Breast epithelium (tissue), 4 donors: ENCODE measurements at regions not wholly inside any gene's neighbourhood (a gene's known extent, or its start where the extent isn't known, plus 50 kb on each side); places are given as distances from the start of the nearest gene placed in this dataset.
A peak's percentile ranks its signal among the peaks of the same experiment; 100 is the strongest.

Experiments used
- DNase-seq, 2 donors: peaks; one replicate each; pipeline ENCODE4 v3.0.0-alpha.2; 2019; ENCODE audit warnings: low spot score in 2 of 2
- H3K27ac ChIP-seq, 2 donors: fragments of 200-600 bp; sonication (generic) in 1 of 2; one replicate each; pipeline ENCODE4 v1.5.1; 2016 to 2019; ENCODE audit warnings: mild to moderate bottlenecking in 1 of 2
- H3K27me3 ChIP-seq, 2 donors: fragments of 200-600 bp; sonication (generic) in 1 of 2; one replicate each; pipeline versions ENCODE4 v1.5.1 to v1.6.0; 2017 to 2019; ENCODE audit warnings: control low read depth in 1 of 2, mild to moderate bottlenecking in 1 of 2
- H3K36me3 ChIP-seq: fragments of 200-600 bp; one replicate; pipeline ENCODE4 v1.5.1; 2019
- H3K4me1 ChIP-seq, 2 donors: fragments of 200-600 bp; sonication (generic); one replicate each; pipeline ENCODE4 v1.5.1; 2016 to 2019; ENCODE audit warnings: control low read depth in 1 of 2
- H3K4me3 ChIP-seq, 3 donors: fragments of 200-600 bp; sonication (generic); 1 replicate in 2 of 3; 2 replicates in 1 of 3; pipeline ENCODE4 v1.5.1; 2016 to 2019; ENCODE audit warnings: mild to moderate bottlenecking in 3 of 3, moderate library complexity in 2 of 3
- H3K9me3 ChIP-seq, 2 donors: fragments of 200-600 bp; sonication (generic) in 1 of 2; one replicate each; pipeline ENCODE4 v1.5.1; 2016 to 2019; ENCODE audit warnings: control low read depth in 1 of 2
- CTCF ChIP-seq, 3 donors: fragments of 450-650 bp; IDR thresholded peaks; one replicate each; pipeline ENCODE4 v1.5.1; 2016 to 2017; ENCODE audit warnings: antibody characterized with exemption in 3 of 3, mild to moderate bottlenecking in 3 of 3, moderate library complexity in 3 of 3
- POLR2A ChIP-seq: fragments of 450-650 bp; IDR thresholded peaks from one replicate; pipeline ENCODE4 v1.6.1; 2016; ENCODE audit warnings: antibody characterized with exemption, mild to moderate bottlenecking, moderate library complexity
- POLR2AphosphoS5 ChIP-seq, 3 donors: sonication (generic); formaldehyde crosslinking; IDR thresholded peaks; one replicate each; pipeline ENCODE4 v1.6.1; 2017; ENCODE audit warnings: antibody characterized with exemption in 3 of 3
- intact Hi-C: fragments of 100-400 bp; cut with DNase I; formaldehyde crosslinking; loops from one replicate; pipeline ENCODE4 v1.15.1; 2023; ENCODE audit warnings: low total_unique reads

DNA sequence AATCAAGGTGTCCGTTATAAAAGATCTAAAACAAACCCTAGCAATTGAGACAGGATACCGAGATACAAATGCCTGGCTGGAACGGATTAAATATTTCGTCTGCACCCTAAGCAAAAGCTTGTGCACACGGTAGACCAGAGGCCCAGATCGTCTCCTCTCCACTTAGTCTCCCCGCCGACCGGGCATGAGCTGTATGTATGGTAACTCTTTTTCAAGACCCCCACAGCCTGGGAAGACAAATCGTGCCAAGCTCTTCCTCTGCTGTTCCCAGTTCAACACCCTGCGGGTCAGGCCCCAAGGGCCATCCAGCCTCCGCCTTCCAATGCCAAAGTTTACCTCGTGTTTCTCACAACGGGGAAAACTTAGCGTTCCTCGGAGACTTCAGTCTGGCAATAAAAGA, 285.7 kb upstream of the GALNT17 start:
- H3K4me1 ChIP-seq: no peaks in the 10 kb centered on the region
- no peak for DNase-seq
- no peak overlapping the region for H3K27ac ChIP-seq
- H3K36me3 ChIP-seq: no peaks in the 10 kb centered on the region
- H3K9me3 ChIP-seq: peaks cover 9 to 21% of the 10 kb centered on the region in 2 donors
- intact Hi-C loops: loop anchor here (10.0 kb wide), 1 partner anchor 1601 kb away; no protein-coding TSS in a partner anchor
- no peak overlapping the region for H3K4me3 ChIP-seq
- no peak for TF ChIP-seq POLR2A
- no peak for TF ChIP-seq CTCF (IDR thresholded peaks at IDR 0.05)
- TF ChIP-seq POLR2AphosphoS5 (IDR thresholded peaks at IDR 0.05): no peak
- H3K27me3 ChIP-seq: no peaks in the 10 kb centered on the region

DNA sequence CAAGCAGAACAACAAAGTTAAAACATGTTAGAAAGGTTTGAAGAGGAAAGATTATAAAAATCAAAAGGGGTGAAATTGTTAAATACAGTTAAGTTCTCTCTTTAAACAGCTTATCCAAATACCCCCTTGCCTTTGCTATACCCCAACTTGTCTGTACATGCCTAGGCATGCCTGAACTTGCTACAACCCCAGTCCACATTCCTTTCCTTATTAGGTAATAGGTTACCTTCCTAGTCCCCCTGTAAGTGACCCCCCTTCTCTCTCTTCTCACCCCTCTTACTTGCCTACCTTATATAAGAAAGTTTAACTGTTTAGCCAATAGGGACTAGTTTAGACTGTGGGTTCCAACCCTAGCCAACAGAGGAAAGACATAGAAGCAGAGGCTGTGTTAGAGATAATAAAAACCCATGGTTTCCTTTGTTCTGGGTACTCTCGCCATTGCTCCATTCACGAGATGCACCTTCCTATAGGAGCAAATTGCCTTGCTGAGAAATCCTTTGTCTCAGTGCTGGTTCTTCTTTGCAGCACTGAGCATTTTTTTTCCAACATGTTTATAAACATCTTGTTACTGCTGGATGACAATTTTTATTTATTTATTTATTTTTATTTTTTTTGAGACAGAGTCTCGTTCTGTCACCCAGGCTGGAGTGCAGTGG, 282.2 kb upstream of the GALNT17 start:
- Histone ChIP-seq H3K27me3 (no peaks in the 10 kb centered on the region), H3K4me1 (no peaks in the 10 kb centered on the region), H3K36me3 (no peaks in the 10 kb centered on the region), H3K9me3 (peaks cover 9 to 14% of the 10 kb centered on the region in 2 donors), H3K4me3 (no peak overlapping the region), H3K27ac (no peak overlapping the region)
- DNase-seq: no peak
- TF ChIP-seq CTCF (IDR thresholded peaks at IDR 0.05) (no peak), POLR2A (no peak), POLR2AphosphoS5 (IDR thresholded peaks at IDR 0.05) (no peak)
- intact Hi-C loops: loop anchor here (10.0 kb wide), 1 partner anchor 1605 kb away; no protein-coding TSS in a partner anchor

GRCh38 chr7:70855373-70855772, 276.6 kb upstream of the GALNT17 start:
- intact Hi-C loops: no loop called here
- Histone ChIP-seq H3K27me3 (no peaks in the 10 kb centered on the region), H3K36me3 (no peaks in the 10 kb centered on the region), H3K27ac (no peak overlapping the region), H3K4me1 (no peaks in the 10 kb centered on the region), H3K4me3 (no peak overlapping the region), H3K9me3 (peaks cover 0 to 2% of the 10 kb centered on the region in 2 donors)
- no peak for DNase-seq
- TF ChIP-seq POLR2AphosphoS5 (IDR thresholded peaks at IDR 0.05): no peak
- no peak for TF ChIP-seq POLR2A
- TF ChIP-seq CTCF (IDR thresholded peaks at IDR 0.05): no peak

DNA sequence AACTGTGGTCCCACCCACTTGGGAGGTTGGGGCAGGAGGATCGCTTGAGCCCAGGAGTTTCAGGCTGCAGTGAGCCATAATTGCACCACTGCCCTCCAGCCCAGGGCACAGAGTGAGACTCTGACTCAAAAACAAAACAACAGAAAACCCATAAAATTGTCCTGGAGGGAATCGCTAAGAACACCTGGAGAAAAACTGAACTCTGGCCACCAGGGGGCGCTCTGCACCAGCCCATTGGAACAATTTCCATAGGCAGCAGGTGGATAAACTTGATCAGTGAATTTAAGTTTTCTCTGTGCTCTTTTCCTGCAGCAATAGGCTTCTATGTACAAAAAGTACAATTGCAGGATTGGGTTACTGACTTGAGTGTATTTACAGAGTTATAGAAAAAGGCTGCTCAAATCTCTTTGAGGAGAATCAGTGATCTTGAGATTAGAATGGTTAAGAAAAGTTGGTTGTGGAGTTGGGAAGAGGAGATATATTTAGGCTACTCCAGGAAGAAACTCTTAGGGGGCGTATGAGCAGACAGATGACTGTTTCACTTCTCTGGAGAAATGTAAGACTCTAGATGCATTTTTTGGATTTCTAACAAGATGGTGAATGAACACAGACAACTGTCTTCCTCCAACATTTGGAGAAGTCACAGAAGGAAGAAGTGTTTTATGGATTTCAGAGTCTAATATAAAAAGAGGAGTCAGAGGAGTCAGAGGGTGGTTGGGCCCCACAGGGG, 274.9 kb upstream of the GALNT17 start:
- Histone ChIP-seq H3K27me3 (no peaks in the 10 kb centered on the region), H3K36me3 (no peaks in the 10 kb centered on the region), H3K27ac (no peak overlapping the region), H3K4me3 (no peak overlapping the region), H3K9me3 (peaks cover 5 to 7% of the 10 kb centered on the region in 2 donors), H3K4me1 (no peaks in the 10 kb centered on the region)
- intact Hi-C loops: no loop called here
- no peak for TF ChIP-seq POLR2A
- peak; percentile 75 to 84 (median 77) for TF ChIP-seq CTCF (IDR thresholded peaks at IDR 0.05)
- peak; percentile 36 to 77 for DNase-seq

- intact Hi-C loops: no loop called here
- Histone ChIP-seq H3K27ac (no peak overlapping the region), H3K4me3 (no peak overlapping the region), H3K4me1 (no peaks in the 10 kb centered on the region), H3K9me3 (peaks cover 6 to 13% of the 10 kb centered on the region in 2 donors), H3K36me3 (no peaks in the 10 kb centered on the region), H3K27me3 (no peaks in the 10 kb centered on the region)
- no peak for DNase-seq
- no peak for TF ChIP-seq POLR2A
- no peak for TF ChIP-seq CTCF (IDR thresholded peaks at IDR 0.05)
Measured at GRCh38 chr7:70857793-70858545, 274.0 kb upstream of the GALNT17 start.
